Loucy (cell line): ENCODE measurements at regions not wholly inside any gene's neighbourhood (a gene's known extent, or its start where the extent isn't known, plus 50 kb on each side); places are given as distances from the start of the nearest gene placed in this dataset.

ENCODE experiments used
- H2AFZ ChIP-seq: fragments of 200-600 bp; sonication (generic); 2 replicates; pipeline ENCODE4 v1.6.0; 2016; ENCODE audit warnings: antibody characterized with exemption, mild to moderate bottlenecking, low read length, moderate library complexity
- H3F3A ChIP-seq: fragments of 200-600 bp; 2 replicates; pipeline ENCODE4 v1.6.0; 2016; ENCODE audit warnings: antibody characterized with exemption, low read depth, mild to moderate bottlenecking
- H3K27me3 ChIP-seq: fragments of 200-600 bp; sonication (generic); 2 replicates; pipeline ENCODE4 v1.6.1; 2014; ENCODE audit warnings: low read length, mild to moderate bottlenecking; ENCODE audit not compliant: insufficient read depth, poor library complexity, severe bottlenecking
- H3K36me3 ChIP-seq: fragments of 200-600 bp; sonication (generic); 2 replicates; pipeline ENCODE4 v1.6.1; 2016; ENCODE audit warnings: low read length; ENCODE audit not compliant: insufficient read depth
- H3K4me1 ChIP-seq: fragments of 200-600 bp; sonication (generic); 2 replicates; pipeline ENCODE4 v1.5.1; 2014; ENCODE audit warnings: low read length, mild to moderate bottlenecking; ENCODE audit not compliant: insufficient read depth, poor library complexity, severe bottlenecking
- H3K4me2 ChIP-seq: fragments of 200-600 bp; sonication (generic); 2 replicates; pipeline ENCODE4 v1.6.0; 2014; ENCODE audit warnings: antibody characterized with exemption, low read length, low read depth, mild to moderate bottlenecking; ENCODE audit not compliant: poor library complexity, severe bottlenecking
- H3K4me3 ChIP-seq: fragments of 200-600 bp; sonication (generic); 2 replicates; pipeline ENCODE4 v1.5.1; 2014; ENCODE audit warnings: low read length, mild to moderate bottlenecking, mixed read lengths; ENCODE audit not compliant: poor library complexity, severe bottlenecking
- H3K79me2 ChIP-seq: fragments of 200-600 bp; sonication (generic); 2 replicates; pipeline ENCODE4 v1.6.1; 2014; ENCODE audit warnings: low read length; ENCODE audit not compliant: insufficient read depth
- H3K9ac ChIP-seq: fragments of 200-600 bp; sonication (generic); 2 replicates; pipeline ENCODE4 v1.6.0; 2014; ENCODE audit warnings: mild to moderate bottlenecking, low read depth, low read length, moderate library complexity; ENCODE audit not compliant: poor library complexity, severe bottlenecking
- H3K9me2 ChIP-seq: fragments of 200-600 bp; sonication (generic); replicated peaks from 2 replicates; pipeline ENCODE4 v1.6.1; 2016; ENCODE audit warnings: low read depth, low read length, mixed read lengths
- H3K9me3 ChIP-seq: fragments of 200-600 bp; sonication (generic); 2 replicates; pipeline ENCODE4 v1.6.1; 2014; ENCODE audit warnings: mild to moderate bottlenecking, antibody characterized with exemption, low read length, low read depth; ENCODE audit not compliant: insufficient read depth
- H4K20me1 ChIP-seq: fragments of 200-600 bp; sonication (generic); 2 replicates; pipeline ENCODE4 v1.6.0; 2014; ENCODE audit warnings: antibody characterized with exemption, low read length, mild to moderate bottlenecking; ENCODE audit not compliant: insufficient read depth, poor library complexity, severe bottlenecking
- EZH2phosphoT487 ChIP-seq: fragments of 200-600 bp; IDR thresholded peaks from 2 replicates; pipeline ENCODE4 v1.6.1; 2018; ENCODE audit warnings: antibody characterized with exemption, mild to moderate bottlenecking, moderate library complexity, borderline replicate concordance
- TF ChIP-seq, protein P1 (sequence below): fragments of 200-600 bp; sonication (generic); conservative IDR thresholded peaks from 2 replicates; pipeline ENCODE4 v1.5.1; 2014; ENCODE audit warnings: mild to moderate bottlenecking, antibody characterized with exemption, low read length

DNA sequence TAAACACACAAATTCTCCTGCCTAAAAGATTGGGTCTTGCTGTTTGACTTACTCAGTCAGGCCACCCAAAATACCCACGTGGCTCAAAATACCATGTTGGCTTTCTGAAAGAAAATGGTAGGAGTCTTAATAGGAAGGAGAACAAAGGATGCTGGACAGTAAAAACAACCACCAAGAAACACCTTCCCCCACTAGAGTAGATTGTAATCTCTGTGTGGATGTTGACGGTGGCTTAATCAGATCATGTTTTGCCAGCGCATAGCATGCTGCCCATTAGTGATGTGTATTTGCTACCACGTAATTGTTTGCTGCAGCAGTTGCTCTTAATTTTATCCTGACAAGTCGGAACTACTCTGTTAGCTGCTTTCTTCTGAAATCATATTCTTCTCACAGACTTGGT is 1229.3 kb upstream of the SLC10A2 start:
- Histone ChIP-seq H3K9ac (no peak overlapping the region), H2AFZ (no peak overlapping the region), H3K9me3 (no peaks in the 10 kb centered on the region), H3K4me3 (no peak overlapping the region), H3K36me3 (no peaks in the 10 kb centered on the region), H3K27me3 (no peaks in the 10 kb centered on the region), H3K79me2 (no peaks in the 10 kb centered on the region), H3K9me2 (no peaks in the 10 kb centered on the region), H3K4me2 (no peak overlapping the region), H3F3A (no peaks in the 10 kb centered on the region), H4K20me1 (no peaks in the 10 kb centered on the region), H3K4me1 (no peaks in the 10 kb centered on the region)
- TF ChIP-seq, protein P1, sequence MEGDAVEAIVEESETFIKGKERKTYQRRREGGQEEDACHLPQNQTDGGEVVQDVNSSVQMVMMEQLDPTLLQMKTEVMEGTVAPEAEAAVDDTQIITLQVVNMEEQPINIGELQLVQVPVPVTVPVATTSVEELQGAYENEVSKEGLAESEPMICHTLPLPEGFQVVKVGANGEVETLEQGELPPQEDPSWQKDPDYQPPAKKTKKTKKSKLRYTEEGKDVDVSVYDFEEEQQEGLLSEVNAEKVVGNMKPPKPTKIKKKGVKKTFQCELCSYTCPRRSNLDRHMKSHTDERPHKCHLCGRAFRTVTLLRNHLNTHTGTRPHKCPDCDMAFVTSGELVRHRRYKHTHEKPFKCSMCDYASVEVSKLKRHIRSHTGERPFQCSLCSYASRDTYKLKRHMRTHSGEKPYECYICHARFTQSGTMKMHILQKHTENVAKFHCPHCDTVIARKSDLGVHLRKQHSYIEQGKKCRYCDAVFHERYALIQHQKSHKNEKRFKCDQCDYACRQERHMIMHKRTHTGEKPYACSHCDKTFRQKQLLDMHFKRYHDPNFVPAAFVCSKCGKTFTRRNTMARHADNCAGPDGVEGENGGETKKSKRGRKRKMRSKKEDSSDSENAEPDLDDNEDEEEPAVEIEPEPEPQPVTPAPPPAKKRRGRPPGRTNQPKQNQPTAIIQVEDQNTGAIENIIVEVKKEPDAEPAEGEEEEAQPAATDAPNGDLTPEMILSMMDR, result no peak
- no peak for TF ChIP-seq EZH2phosphoT487

DNA sequence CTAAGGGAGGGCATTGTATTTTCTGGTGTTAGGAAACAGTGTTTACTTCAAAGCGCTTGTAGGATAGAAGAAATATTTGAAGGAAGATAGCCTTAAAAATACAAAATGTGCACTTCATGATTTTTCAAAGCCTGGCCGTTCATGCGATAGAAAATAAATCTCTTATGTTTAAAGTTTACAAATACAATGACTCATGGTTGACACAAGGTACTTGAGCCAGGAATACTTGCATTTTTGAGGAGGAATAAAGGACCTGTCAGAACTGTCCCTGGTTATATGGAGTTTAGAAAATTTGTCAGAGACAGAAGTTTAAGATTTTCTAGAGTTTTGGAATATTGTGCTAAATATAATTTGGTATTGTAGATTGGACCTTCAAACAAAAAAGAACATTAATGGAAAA is 1223.2 kb upstream of the SLC10A2 start:
- Histone ChIP-seq H3K4me3 (no peak overlapping the region), H3K9me3 (no peaks in the 10 kb centered on the region), H3F3A (no peaks in the 10 kb centered on the region), H2AFZ (no peak overlapping the region), H3K27me3 (no peaks in the 10 kb centered on the region), H3K4me1 (no peaks in the 10 kb centered on the region), H4K20me1 (no peaks in the 10 kb centered on the region), H3K36me3 (no peaks in the 10 kb centered on the region), H3K79me2 (no peaks in the 10 kb centered on the region), H3K9me2 (no peaks in the 10 kb centered on the region), H3K4me2 (no peak overlapping the region), H3K9ac (no peak overlapping the region)
- TF ChIP-seq, protein P1, result no peak
- TF ChIP-seq EZH2phosphoT487, result no peak

DNA sequence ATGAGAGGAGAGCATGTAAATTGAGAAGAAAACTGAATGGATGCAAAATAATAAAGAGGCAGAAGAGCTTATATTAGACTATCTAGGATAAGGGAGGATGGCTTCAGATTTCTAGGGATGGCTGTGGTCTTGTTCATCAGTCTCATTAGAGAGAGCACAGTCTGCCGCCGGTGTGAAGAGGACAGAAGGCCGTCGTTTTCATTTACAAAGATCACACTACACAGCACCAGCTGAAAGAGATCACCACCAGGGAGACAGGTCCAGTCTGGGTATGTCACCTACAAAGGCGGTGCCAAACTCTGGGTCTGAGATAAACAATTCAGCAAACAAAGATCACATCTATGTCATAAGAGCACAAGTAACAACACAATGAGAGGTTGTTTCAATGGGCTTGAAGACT is 1222.3 kb upstream of the SLC10A2 start:
- Histone ChIP-seq H3K27me3 (no peaks in the 10 kb centered on the region), H3K4me3 (no peak overlapping the region), H3K9me2 (no peaks in the 10 kb centered on the region), H3K9ac (no peak overlapping the region), H3K4me2 (no peak overlapping the region), H3F3A (no peaks in the 10 kb centered on the region), H3K79me2 (no peaks in the 10 kb centered on the region), H3K4me1 (no peaks in the 10 kb centered on the region), H3K9me3 (no peaks in the 10 kb centered on the region), H3K36me3 (no peaks in the 10 kb centered on the region), H2AFZ (no peak overlapping the region), H4K20me1 (no peaks in the 10 kb centered on the region)
- TF ChIP-seq, protein P1, result no peak
- TF ChIP-seq EZH2phosphoT487, result no peak
